OCI-LY1 (cell line): ENCODE measurements at regions not wholly inside any gene's neighbourhood (a gene's known extent, or its start where the extent isn't known, plus 50 kb on each side); places are given as distances from the start of the nearest gene placed in this dataset.

ENCODE experiments used
- H2AFZ ChIP-seq: fragments of 200-600 bp; sonication (generic), shearing (Covaris generic); 2 replicates; pipeline ENCODE4 v1.6.0; 2014; ENCODE audit warnings: antibody characterized with exemption, mild to moderate bottlenecking, low read length
- H3F3A ChIP-seq: fragments of 200-600 bp; sonication (generic), shearing (Covaris generic); 2 replicates; pipeline ENCODE4 v1.6.0; 2014; ENCODE audit warnings: mild to moderate bottlenecking, antibody characterized with exemption, low read length, moderate library complexity; ENCODE audit not compliant: insufficient read depth
- H3K27ac ChIP-seq: fragments of 200-600 bp; sonication (generic); 2 replicates; pipeline ENCODE4 v1.5.1; 2014; ENCODE audit warnings: low read length, mixed run types, mild to moderate bottlenecking, low read depth; ENCODE audit not compliant: poor library complexity, severe bottlenecking
- H3K27me3 ChIP-seq: fragments of 200-600 bp; sonication (generic); 2 replicates; pipeline ENCODE4 v1.6.0; 2014; ENCODE audit warnings: antibody characterized with exemption, mild to moderate bottlenecking, low read length, moderate library complexity; ENCODE audit not compliant: insufficient read depth
- H3K36me3 ChIP-seq: fragments of 200-600 bp; sonication (generic); 2 replicates; pipeline ENCODE4 v1.6.1; 2014; ENCODE audit warnings: mild to moderate bottlenecking, antibody characterized with exemption, low read length, moderate library complexity, mixed read lengths; ENCODE audit not compliant: insufficient read depth
- H3K4me1 ChIP-seq: fragments of 200-600 bp; sonication (generic); 2 replicates; pipeline ENCODE4 v1.5.1; 2014; ENCODE audit warnings: mild to moderate bottlenecking, low read length, moderate library complexity; ENCODE audit not compliant: insufficient read depth, severe bottlenecking
- H3K4me2 ChIP-seq: fragments of 200-600 bp; sonication (generic), shearing (Covaris generic); 2 replicates; pipeline ENCODE4 v1.6.1; 2014; ENCODE audit warnings: low read length
- H3K4me3 ChIP-seq: fragments of 200-600 bp; sonication (generic); 2 replicates; pipeline ENCODE4 v1.5.1; 2014; ENCODE audit warnings: low read length, low read depth, mild to moderate bottlenecking, mixed read lengths; ENCODE audit not compliant: poor library complexity, severe bottlenecking
- H3K79me2 ChIP-seq: fragments of 200-600 bp; shearing (Covaris generic); 2 replicates; pipeline ENCODE4 v1.6.1; 2016; ENCODE audit warnings: mixed run types, low read length, mixed read lengths; ENCODE audit not compliant: insufficient read depth
- H3K9ac ChIP-seq: fragments of 200-600 bp; sonication (generic), shearing (Covaris generic); 2 replicates; pipeline ENCODE4 v1.6.1; 2014; ENCODE audit warnings: mild to moderate bottlenecking, low read length, mixed read lengths
- H3K9me2 ChIP-seq: fragments of 200-600 bp; sonication (generic), shearing (Covaris generic); 2 replicates; pipeline ENCODE4 v1.6.1; 2014; ENCODE audit warnings: low read depth, mild to moderate bottlenecking, low read length, mixed read lengths
- H3K9me3 ChIP-seq: fragments of 200-600 bp; shearing (Covaris generic); 2 replicates; pipeline ENCODE4 v1.6.1; 2014; ENCODE audit warnings: low read length, mixed read lengths
- H4K20me1 ChIP-seq: fragments of 200-600 bp; sonication (generic), shearing (Covaris generic); 2 replicates; pipeline ENCODE4 v1.6.0; 2016; ENCODE audit warnings: mild to moderate bottlenecking, low read length; ENCODE audit not compliant: insufficient read depth
- EZH2 ChIP-seq: fragments of 200-600 bp; sonication (generic), shearing (Covaris generic); IDR thresholded peaks from 2 replicates; pipeline ENCODE4 v1.8.0; 2017; ENCODE audit warnings: borderline replicate concordance, mixed run types, mild to moderate bottlenecking, antibody characterized with exemption, low read length, moderate library complexity, mixed read lengths
- TF ChIP-seq, protein P1 (sequence below): fragments of 200-600 bp; sonication (generic), shearing (Covaris generic); IDR thresholded peaks from 2 replicates; pipeline ENCODE4 v1.5.1; 2017; ENCODE audit warnings: mild to moderate bottlenecking, antibody characterized with exemption, low read length, moderate library complexity, mixed read lengths

DNA sequence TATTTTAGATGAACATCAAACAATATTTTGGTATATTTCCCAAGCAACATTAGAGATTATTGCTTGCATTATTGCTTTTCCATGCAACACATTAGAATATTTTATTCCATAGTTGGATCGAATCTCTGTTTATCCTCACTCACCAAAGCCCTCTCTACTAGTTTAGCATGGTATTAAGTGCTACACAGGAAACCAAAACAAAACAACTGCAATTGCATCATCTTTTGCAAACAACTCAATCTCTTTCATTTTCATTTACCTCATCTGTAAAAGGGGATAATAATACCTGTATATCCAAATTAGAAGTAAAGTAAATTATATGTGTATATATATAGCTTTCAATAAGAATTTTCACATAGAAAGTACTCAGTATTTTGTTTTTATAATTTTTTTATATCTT, 147.8 kb upstream of the PCDH9 start:
- Histone ChIP-seq H3K27me3 (no peaks in the 10 kb centered on the region), H4K20me1 (no peaks in the 10 kb centered on the region), H3K9me3 (no peaks in the 10 kb centered on the region)

DNA sequence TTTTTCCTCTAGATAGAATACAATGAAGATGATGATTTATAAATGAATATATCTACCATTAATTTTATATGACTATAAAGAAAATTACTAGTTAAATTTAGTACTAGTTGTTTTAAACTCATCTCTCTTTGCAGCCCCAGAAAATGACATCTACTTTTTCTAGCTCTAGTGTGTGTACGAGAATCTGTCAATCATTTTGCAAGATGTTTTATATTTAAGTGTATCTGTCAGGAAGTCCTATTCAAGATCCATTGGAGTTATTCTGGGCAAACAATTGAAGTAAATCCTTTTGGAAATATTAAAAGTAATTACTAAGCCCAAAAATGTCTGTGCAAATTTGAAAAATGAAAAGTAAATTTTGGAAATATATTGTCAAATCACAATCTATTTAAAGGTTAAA, 144.3 kb upstream of the PCDH9 start:
- Histone ChIP-seq H3K4me1 (no peaks in the 10 kb centered on the region), H2AFZ (no peak overlapping the region), H3F3A (no peaks in the 10 kb centered on the region), H3K27me3 (no peaks in the 10 kb centered on the region), H4K20me1 (no peaks in the 10 kb centered on the region), H3K4me2 (no peak overlapping the region), H3K9ac (no peak overlapping the region), H3K9me2 (no peaks in the 10 kb centered on the region; the same call in 1 of the 2 replicates), H3K79me2 (no peaks in the 10 kb centered on the region), H3K4me3 (no peak overlapping the region), H3K36me3 (no peaks in the 10 kb centered on the region), H3K9me3 (no peaks in the 10 kb centered on the region), H3K27ac (no peak overlapping the region)
- no peak for TF ChIP-seq EZH2

More for the DNA sequence above, 147.8 kb upstream of the PCDH9 start:
- no peak for TF ChIP-seq EZH2
- TF ChIP-seq, protein P1, sequence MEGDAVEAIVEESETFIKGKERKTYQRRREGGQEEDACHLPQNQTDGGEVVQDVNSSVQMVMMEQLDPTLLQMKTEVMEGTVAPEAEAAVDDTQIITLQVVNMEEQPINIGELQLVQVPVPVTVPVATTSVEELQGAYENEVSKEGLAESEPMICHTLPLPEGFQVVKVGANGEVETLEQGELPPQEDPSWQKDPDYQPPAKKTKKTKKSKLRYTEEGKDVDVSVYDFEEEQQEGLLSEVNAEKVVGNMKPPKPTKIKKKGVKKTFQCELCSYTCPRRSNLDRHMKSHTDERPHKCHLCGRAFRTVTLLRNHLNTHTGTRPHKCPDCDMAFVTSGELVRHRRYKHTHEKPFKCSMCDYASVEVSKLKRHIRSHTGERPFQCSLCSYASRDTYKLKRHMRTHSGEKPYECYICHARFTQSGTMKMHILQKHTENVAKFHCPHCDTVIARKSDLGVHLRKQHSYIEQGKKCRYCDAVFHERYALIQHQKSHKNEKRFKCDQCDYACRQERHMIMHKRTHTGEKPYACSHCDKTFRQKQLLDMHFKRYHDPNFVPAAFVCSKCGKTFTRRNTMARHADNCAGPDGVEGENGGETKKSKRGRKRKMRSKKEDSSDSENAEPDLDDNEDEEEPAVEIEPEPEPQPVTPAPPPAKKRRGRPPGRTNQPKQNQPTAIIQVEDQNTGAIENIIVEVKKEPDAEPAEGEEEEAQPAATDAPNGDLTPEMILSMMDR = no peak
- Histone ChIP-seq H3K9ac (no peak overlapping the region), H3K4me1 (no peaks in the 10 kb centered on the region), H3K4me3 (no peak overlapping the region), H3K4me2 (no peak overlapping the region), H3K36me3 (no peaks in the 10 kb centered on the region), H2AFZ (no peak overlapping the region), H3K27ac (no peak overlapping the region), H3K9me2 (no peaks in the 10 kb centered on the region; the same call in 1 of the 2 replicates), H3K79me2 (no peaks in the 10 kb centered on the region), H3F3A (no peaks in the 10 kb centered on the region)

DNA sequence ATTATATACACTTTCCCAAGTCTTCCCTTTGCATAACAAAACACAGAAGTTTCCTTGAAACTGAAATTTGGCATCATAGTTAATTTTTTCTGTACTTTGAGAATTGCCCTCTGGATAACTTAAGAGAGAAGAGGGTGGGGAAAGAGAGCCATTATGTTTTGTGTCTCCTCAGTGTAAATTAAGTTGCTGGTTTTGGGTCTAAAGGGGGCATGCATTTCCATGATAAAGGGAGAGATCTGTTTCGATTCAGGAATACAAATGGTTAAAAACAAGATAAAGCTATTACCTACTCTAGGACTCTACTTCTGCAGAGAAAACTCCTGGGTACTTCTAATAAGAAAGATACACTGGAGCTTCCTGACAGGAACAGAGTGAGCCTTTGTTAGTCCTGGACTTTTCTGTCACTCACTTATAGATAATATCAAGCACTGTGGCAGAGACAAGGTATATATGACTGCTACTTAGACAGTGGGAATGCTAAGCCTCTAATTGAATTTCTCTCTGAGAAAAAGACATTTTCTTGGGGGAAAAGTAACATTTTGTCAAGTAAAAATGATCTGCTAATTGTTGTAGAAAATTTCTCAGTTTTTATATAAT, 142.8 kb upstream of the PCDH9 start:
- Histone ChIP-seq H3K4me1 (no peaks in the 10 kb centered on the region), H3K79me2 (no peaks in the 10 kb centered on the region), H3K4me3 (no peak overlapping the region), H3K4me2 (no peak overlapping the region), H3K9me3 (no peaks in the 10 kb centered on the region), H3K27me3 (no peaks in the 10 kb centered on the region), H3K9ac (no peak overlapping the region), H3K27ac (no peak overlapping the region), H2AFZ (no peak overlapping the region), H3K9me2 (no peaks in the 10 kb centered on the region; the same call in 1 of the 2 replicates), H3F3A (no peaks in the 10 kb centered on the region), H4K20me1 (no peaks in the 10 kb centered on the region), H3K36me3 (no peaks in the 10 kb centered on the region)
- TF ChIP-seq EZH2 = no peak
- TF ChIP-seq, protein P1 = no peak
